Hepatocyte (in vitro differentiated cells): ENCODE measurements at regions not wholly inside any gene's neighbourhood (a gene's known extent, or its start where the extent isn't known, plus 50 kb on each side); places are given as distances from the start of the nearest gene placed in this dataset.

ENCODE experiments used
- DNase-seq: peaks from one replicate; pipeline ENCODE4 v3.0.0-alpha.2; 2016; ENCODE audit warnings: low spot score
- H2AFZ ChIP-seq: fragments of 200-600 bp; sonication (generic); 2 replicates; pipeline ENCODE4 v1.6.0; 2016; ENCODE audit warnings: antibody characterized with exemption, mild to moderate bottlenecking
- H3K27ac ChIP-seq: fragments of 200-600 bp; sonication (generic); 2 replicates; pipeline ENCODE4 v1.5.1; 2016; ENCODE audit warnings: mild to moderate bottlenecking
- H3K27me3 ChIP-seq: fragments of 200-600 bp; sonication (generic); 2 replicates; pipeline ENCODE4 v1.6.1; 2016
- H3K36me3 ChIP-seq: fragments of 200-600 bp; sonication (generic); replicated peaks from 2 replicates; pipeline ENCODE4 v1.5.1; 2016; ENCODE audit warnings: low read depth; ENCODE audit not compliant: insufficient read depth
- H3K4me1 ChIP-seq: fragments of 200-600 bp; sonication (generic); 2 replicates; pipeline ENCODE4 v1.5.1; 2016; ENCODE audit warnings: mild to moderate bottlenecking, moderate library complexity; ENCODE audit not compliant: insufficient read depth
- H3K4me2 ChIP-seq: fragments of 200-600 bp; sonication (generic); 2 replicates; pipeline ENCODE4 v1.6.0; 2016
- H3K4me3 ChIP-seq: fragments of 200-600 bp; sonication (generic); 2 replicates; pipeline ENCODE4 v1.5.1; 2016; ENCODE audit warnings: mild to moderate bottlenecking
- H3K79me2 ChIP-seq: fragments of 200-600 bp; sonication (generic); 2 replicates; pipeline ENCODE4 v1.6.0; 2017; ENCODE audit warnings: mild to moderate bottlenecking
- H3K9me2 ChIP-seq: fragments of 200-600 bp; sonication (generic); replicated peaks from 2 replicates; pipeline ENCODE4 v1.6.0; 2017; ENCODE audit warnings: mild to moderate bottlenecking; ENCODE audit not compliant: insufficient read depth
- H3K9me3 ChIP-seq: fragments of 200-600 bp; sonication (generic); 2 replicates; pipeline ENCODE4 v1.5.1; 2016; ENCODE audit warnings: low read depth, mild to moderate bottlenecking
- H4K20me1 ChIP-seq: fragments of 200-600 bp; sonication (generic); 2 replicates; pipeline ENCODE4 v1.6.0; 2016; ENCODE audit warnings: mild to moderate bottlenecking; ENCODE audit not compliant: insufficient read depth, poor library complexity, severe bottlenecking
- CTCF ChIP-seq: fragments of 200-600 bp; sonication (generic); IDR thresholded peaks from 2 replicates; pipeline ENCODE4 v1.5.1; 2016; ENCODE audit warnings: antibody characterized with exemption, mild to moderate bottlenecking; ENCODE audit not compliant: poor library complexity
- EZH2 ChIP-seq: fragments of 200-600 bp; sonication (generic); IDR thresholded peaks from 2 replicates; pipeline ENCODE4 v1.6.1; 2016; ENCODE audit warnings: antibody characterized with exemption, mild to moderate bottlenecking, borderline replicate concordance
- EZH2phosphoT487 ChIP-seq: fragments of 200-600 bp; sonication (generic); IDR thresholded peaks from one replicate; pipeline ENCODE4 v1.6.1; 2018; ENCODE audit warnings: antibody characterized with exemption, mild to moderate bottlenecking, low read depth, moderate library complexity; ENCODE audit not compliant: unreplicated experiment, severe bottlenecking
- WGBS: methylation state at CpG from one replicate; pipeline ENCODE4 v1.1.6; 2016; ENCODE audit warnings: low lambda C conversion rate; ENCODE audit errors: missing lambda C conversion rate; 5-methylcytosine and 5-hydroxymethylcytosine counted together

GRCh38 chr9:82208741-82209450 is 220.3 kb downstream of the SPATA31D1 start:
- Histone ChIP-seq H4K20me1 (no peaks in the 10 kb centered on the region), H3K4me2 (no peak overlapping the region), H3K36me3 (no peaks in the 10 kb centered on the region), H3K4me1 (no peaks in the 10 kb centered on the region), H3K4me3 (no peak overlapping the region), H2AFZ (no peak overlapping the region), H3K27ac (no peak overlapping the region), H3K79me2 (no peaks in the 10 kb centered on the region), H3K9me2 (no peaks in the 10 kb centered on the region), H3K27me3 (no peaks in the 10 kb centered on the region), H3K9me3 (no peaks in the 10 kb centered on the region)
- DNase-seq = no peak
- TF ChIP-seq CTCF (no peak), EZH2 (no peak), EZH2phosphoT487 (no peak)
- 92% methylated on average over 2 of the region's 2 CpGs for WGBS

- no peak overlapping the region for H3K4me2 ChIP-seq
- H3K27ac ChIP-seq = no peak overlapping the region
- H3K9me2 ChIP-seq = no peaks in the 10 kb centered on the region
- no peak for TF ChIP-seq EZH2phosphoT487
- TF ChIP-seq EZH2 = no peak
- no peak for TF ChIP-seq CTCF
- WGBS = 79% methylated on average over 1 of the region's 1 CpG
- H4K20me1 ChIP-seq = no peaks in the 10 kb centered on the region
- no peaks in the 10 kb centered on the region for H3K36me3 ChIP-seq
- H3K9me3 ChIP-seq = no peaks in the 10 kb centered on the region
- DNase-seq = no peak
- no peaks in the 10 kb centered on the region for H3K27me3 ChIP-seq
- H2AFZ ChIP-seq = no peak overlapping the region
- H3K4me1 ChIP-seq = no peaks in the 10 kb centered on the region
- no peaks in the 10 kb centered on the region for H3K79me2 ChIP-seq
- no peak overlapping the region for H3K4me3 ChIP-seq
Observed at GRCh38 chr9:82209797-82210470, 221.4 kb downstream of the SPATA31D1 start.

GRCh38 chr9:82212885-82213284 is 224.3 kb downstream of the SPATA31D1 start:
- Histone ChIP-seq H3K79me2 (no peaks in the 10 kb centered on the region), H3K27ac (no peak overlapping the region), H3K4me2 (no peak overlapping the region), H3K36me3 (no peaks in the 10 kb centered on the region), H3K9me2 (no peaks in the 10 kb centered on the region), H3K9me3 (no peaks in the 10 kb centered on the region), H3K4me1 (no peaks in the 10 kb centered on the region), H3K4me3 (no peak overlapping the region), H4K20me1 (no peaks in the 10 kb centered on the region), H2AFZ (no peak overlapping the region), H3K27me3 (no peaks in the 10 kb centered on the region)
- WGBS = 94% methylated on average over 1 of the region's 1 CpG
- no peak for TF ChIP-seq EZH2phosphoT487
- no peak for TF ChIP-seq EZH2
- no peak for TF ChIP-seq CTCF
- DNase-seq = no peak
